GM12878 (cell line): ENCODE measurements at regions not wholly inside any gene's neighbourhood (a gene's known extent, or its start where the extent isn't known, plus 50 kb on each side); places are given as distances from the start of the nearest gene placed in this dataset.

Experiments used
- CREB1 ChIP-seq: IDR thresholded peaks from 2 replicates; pipeline ENCODE4 v1.6.1; 2012; ENCODE audit warnings: low read depth, mild to moderate bottlenecking, inconsistent platforms
- EZH2 ChIP-seq: IDR thresholded peaks from 2 replicates; pipeline ENCODE4 v1.6.1; 2012; ENCODE audit warnings: low read depth, mild to moderate bottlenecking, control low read depth, inconsistent platforms, low read length, borderline replicate concordance; ENCODE audit not compliant: control insufficient read depth
- FOXM1 ChIP-seq: IDR thresholded peaks from 2 replicates; pipeline ENCODE4 v1.6.1; 2012; ENCODE audit warnings: low read depth, mild to moderate bottlenecking, inconsistent platforms, low read length, moderate library complexity
- NR2C1 ChIP-seq: fragments of 450-650 bp; IDR thresholded peaks from 2 replicates; pipeline ENCODE4 v1.6.1; 2017; ENCODE audit warnings: antibody characterized with exemption, mild to moderate bottlenecking, moderate library complexity
- POLR2A ChIP-seq: IDR thresholded peaks from 2 replicates; pipeline ENCODE4 v1.6.1; 2011; ENCODE audit warnings: low read depth, mild to moderate bottlenecking, low read length
- POLR2AphosphoS5 ChIP-seq: IDR thresholded peaks from 2 replicates; pipeline ENCODE4 v1.6.1; 2011; ENCODE audit warnings: mild to moderate bottlenecking, low read length, inconsistent platforms
- RB1 ChIP-seq: fragments of 450-650 bp; formaldehyde crosslinking; IDR thresholded peaks from 2 replicates; pipeline ENCODE4 v1.6.1; 2017; ENCODE audit warnings: mild to moderate bottlenecking, borderline replicate concordance
- ZNF274 ChIP-seq: IDR thresholded peaks from one replicate; pipeline ENCODE4 v1.8.0; 2011; ENCODE audit not compliant: insufficient read length, insufficient read depth
- TF ChIP-seq, protein P1 (sequence below): fragments of 450-650 bp; IDR thresholded peaks from 2 replicates; pipeline ENCODE4 v1.6.1; 2018; ENCODE audit warnings: borderline replicate concordance, mild to moderate bottlenecking; ENCODE audit not compliant: partially characterized antibody
- TF ChIP-seq, protein P2 (sequence below), 3 experiments: IDR thresholded peaks in 2 of 3; conservative IDR thresholded peaks in 1 of 3; 2 replicates each; pipeline ENCODE4 v1.5.1; 2011; ENCODE audit warnings: low read depth in 3 of 3, low read length in 3 of 3, mild to moderate bottlenecking in 3 of 3, control low read depth in 2 of 3, moderate library complexity in 2 of 3, inconsistent platforms in 1 of 3, mixed read lengths in 1 of 3; ENCODE audit not compliant: control insufficient read depth in 2 of 3, insufficient read depth in 1 of 3; ENCODE audit errors: extremely low read depth in 1 of 3

DNA sequence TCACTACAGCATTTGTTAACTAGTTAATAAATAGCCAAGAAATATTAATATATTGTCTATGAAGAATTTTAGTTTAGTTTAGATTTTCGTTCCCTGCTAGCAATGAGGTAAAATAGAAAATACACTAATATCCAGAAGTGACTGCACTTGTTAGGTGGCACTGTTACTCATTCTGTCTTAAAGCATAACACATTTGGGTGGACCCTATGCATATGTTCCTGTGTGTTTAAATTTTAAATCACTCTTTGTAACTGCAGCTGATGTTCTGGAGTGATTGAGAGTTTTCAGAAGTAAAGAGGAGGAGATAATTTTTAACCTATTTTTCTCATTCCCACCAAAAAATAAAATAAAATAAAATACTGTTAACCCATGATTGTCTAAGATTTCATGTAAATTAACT, 73.9 kb upstream of the SOX4 start:
- TF ChIP-seq POLR2AphosphoS5 (no peak), RB1 (no peak), CREB1 (no peak), POLR2A (no peak), FOXM1 (no peak), NR2C1 (no peak), ZNF274 (no peak), EZH2 (no peak)
- TF ChIP-seq, protein P1, sequence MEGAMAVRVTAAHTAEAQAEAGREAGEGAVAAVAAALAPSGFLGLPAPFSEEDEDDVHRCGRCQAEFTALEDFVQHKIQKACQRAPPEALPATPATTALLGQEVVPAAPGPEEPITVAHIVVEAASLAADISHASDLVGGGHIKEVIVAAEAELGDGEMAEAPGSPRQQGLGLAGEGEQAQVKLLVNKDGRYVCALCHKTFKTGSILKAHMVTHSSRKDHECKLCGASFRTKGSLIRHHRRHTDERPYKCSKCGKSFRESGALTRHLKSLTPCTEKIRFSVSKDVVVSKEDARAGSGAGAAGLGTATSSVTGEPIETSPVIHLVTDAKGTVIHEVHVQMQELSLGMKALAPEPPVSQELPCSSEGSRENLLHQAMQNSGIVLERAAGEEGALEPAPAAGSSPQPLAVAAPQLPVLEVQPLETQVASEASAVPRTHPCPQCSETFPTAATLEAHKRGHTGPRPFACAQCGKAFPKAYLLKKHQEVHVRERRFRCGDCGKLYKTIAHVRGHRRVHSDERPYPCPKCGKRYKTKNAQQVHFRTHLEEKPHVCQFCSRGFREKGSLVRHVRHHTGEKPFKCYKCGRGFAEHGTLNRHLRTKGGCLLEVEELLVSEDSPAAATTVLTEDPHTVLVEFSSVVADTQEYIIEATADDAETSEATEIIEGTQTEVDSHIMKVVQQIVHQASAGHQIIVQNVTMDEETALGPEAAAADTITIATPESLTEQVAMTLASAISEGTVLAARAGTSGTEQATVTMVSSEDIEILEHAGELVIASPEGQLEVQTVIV = no peak
- TF ChIP-seq, protein P2, sequence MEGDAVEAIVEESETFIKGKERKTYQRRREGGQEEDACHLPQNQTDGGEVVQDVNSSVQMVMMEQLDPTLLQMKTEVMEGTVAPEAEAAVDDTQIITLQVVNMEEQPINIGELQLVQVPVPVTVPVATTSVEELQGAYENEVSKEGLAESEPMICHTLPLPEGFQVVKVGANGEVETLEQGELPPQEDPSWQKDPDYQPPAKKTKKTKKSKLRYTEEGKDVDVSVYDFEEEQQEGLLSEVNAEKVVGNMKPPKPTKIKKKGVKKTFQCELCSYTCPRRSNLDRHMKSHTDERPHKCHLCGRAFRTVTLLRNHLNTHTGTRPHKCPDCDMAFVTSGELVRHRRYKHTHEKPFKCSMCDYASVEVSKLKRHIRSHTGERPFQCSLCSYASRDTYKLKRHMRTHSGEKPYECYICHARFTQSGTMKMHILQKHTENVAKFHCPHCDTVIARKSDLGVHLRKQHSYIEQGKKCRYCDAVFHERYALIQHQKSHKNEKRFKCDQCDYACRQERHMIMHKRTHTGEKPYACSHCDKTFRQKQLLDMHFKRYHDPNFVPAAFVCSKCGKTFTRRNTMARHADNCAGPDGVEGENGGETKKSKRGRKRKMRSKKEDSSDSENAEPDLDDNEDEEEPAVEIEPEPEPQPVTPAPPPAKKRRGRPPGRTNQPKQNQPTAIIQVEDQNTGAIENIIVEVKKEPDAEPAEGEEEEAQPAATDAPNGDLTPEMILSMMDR (IDR thresholded peaks at IDR 0.05 in 2 of 3, conservative IDR thresholded peaks at IDR 0.05 in 1 of 3; ENCODE audit: control insufficient read depth in 2 of 3, extremely low read depth in 1 of 3, insufficient read depth in 1 of 3, low read depth in 3 of 3, low read length in 3 of 3) = no peak
